Suprapubic skin (tissue), 4 donors: ENCODE measurements at regions not wholly inside any gene's neighbourhood (a gene's known extent, or its start where the extent isn't known, plus 50 kb on each side); places are given as distances from the start of the nearest gene placed in this dataset.

Experiments used
- DNase-seq, 2 donors: peaks; one replicate each; pipeline ENCODE4 v3.0.0-alpha.2; 2019; ENCODE audit warnings: low spot score in 2 of 2
- H3K27ac ChIP-seq: fragments of 200-600 bp; sonication (generic); one replicate; pipeline ENCODE4 v1.5.1; 2019
- H3K27me3 ChIP-seq: fragments of 200-600 bp; sonication (generic); one replicate; pipeline ENCODE4 v1.5.1; 2019
- H3K36me3 ChIP-seq: fragments of 200-600 bp; sonication (generic); one replicate; pipeline ENCODE4 v1.5.1; 2019
- H3K4me1 ChIP-seq: fragments of 200-600 bp; sonication (generic); one replicate; pipeline ENCODE4 v1.5.1; 2019
- H3K4me3 ChIP-seq: fragments of 200-600 bp; sonication (generic); one replicate; pipeline ENCODE4 v1.5.1; 2019; ENCODE audit warnings: mild to moderate bottlenecking
- H3K9me3 ChIP-seq: fragments of 200-600 bp; sonication (generic); one replicate; pipeline ENCODE4 v1.5.1; 2019
- EP300 ChIP-seq: sonication (generic); formaldehyde crosslinking; IDR thresholded peaks from one replicate; pipeline ENCODE4 v1.6.1; 2017; ENCODE audit warnings: antibody characterized with exemption
- POLR2A ChIP-seq, 2 donors: fragments of 450-650 bp; IDR thresholded peaks; one replicate each; pipeline ENCODE4 v1.6.1; 2017; ENCODE audit warnings: antibody characterized with exemption in 2 of 2, mild to moderate bottlenecking in 2 of 2, moderate library complexity in 2 of 2
- POLR2AphosphoS5 ChIP-seq, 3 donors: sonication (generic); formaldehyde crosslinking; IDR thresholded peaks; one replicate each; pipeline ENCODE4 v1.6.1; 2017; ENCODE audit warnings: antibody characterized with exemption in 3 of 3
- WGBS: methylation state at CpG from one replicate; pipeline ENCODE4 v1.1.5; 2018; 5-methylcytosine and 5-hydroxymethylcytosine counted together
- TF ChIP-seq, protein P1 (sequence below), 2 donors: fragments of 200-600 bp in 1 of 2; fragments of 450-650 bp in 1 of 2; sonication (generic) in 1 of 2; IDR thresholded peaks; one replicate each; pipeline ENCODE4 v1.5.1; 2016 to 2019; ENCODE audit warnings: antibody characterized with exemption in 2 of 2, mild to moderate bottlenecking in 1 of 2, moderate library complexity in 1 of 2

DNA sequence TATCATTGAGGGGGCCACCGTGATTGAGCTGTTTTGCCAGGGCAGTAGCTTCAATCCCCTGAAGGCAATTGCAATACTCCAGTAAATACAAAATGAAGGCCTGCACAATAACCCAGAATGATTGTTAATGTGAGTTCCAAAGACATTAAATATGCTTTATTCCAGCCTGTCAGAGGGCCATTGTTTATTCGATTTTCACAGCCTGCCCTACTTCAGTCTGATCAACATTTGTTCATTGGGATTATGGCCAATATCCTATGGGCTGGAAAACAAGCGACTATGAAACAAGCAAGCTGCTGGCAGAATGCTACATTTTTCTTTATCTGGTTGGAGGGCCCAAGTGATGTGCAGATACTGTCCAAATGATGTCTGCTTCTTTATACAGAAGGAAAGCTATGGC is 543.1 kb downstream of the TLE1 start:
- DNase-seq: no peak
- TF ChIP-seq EP300 (no peak), POLR2A (IDR thresholded peaks at IDR 0.05) (no peak), POLR2AphosphoS5 (IDR thresholded peaks at IDR 0.05) (no peak)
- TF ChIP-seq, protein P1, sequence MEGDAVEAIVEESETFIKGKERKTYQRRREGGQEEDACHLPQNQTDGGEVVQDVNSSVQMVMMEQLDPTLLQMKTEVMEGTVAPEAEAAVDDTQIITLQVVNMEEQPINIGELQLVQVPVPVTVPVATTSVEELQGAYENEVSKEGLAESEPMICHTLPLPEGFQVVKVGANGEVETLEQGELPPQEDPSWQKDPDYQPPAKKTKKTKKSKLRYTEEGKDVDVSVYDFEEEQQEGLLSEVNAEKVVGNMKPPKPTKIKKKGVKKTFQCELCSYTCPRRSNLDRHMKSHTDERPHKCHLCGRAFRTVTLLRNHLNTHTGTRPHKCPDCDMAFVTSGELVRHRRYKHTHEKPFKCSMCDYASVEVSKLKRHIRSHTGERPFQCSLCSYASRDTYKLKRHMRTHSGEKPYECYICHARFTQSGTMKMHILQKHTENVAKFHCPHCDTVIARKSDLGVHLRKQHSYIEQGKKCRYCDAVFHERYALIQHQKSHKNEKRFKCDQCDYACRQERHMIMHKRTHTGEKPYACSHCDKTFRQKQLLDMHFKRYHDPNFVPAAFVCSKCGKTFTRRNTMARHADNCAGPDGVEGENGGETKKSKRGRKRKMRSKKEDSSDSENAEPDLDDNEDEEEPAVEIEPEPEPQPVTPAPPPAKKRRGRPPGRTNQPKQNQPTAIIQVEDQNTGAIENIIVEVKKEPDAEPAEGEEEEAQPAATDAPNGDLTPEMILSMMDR (IDR thresholded peaks at IDR 0.05): no peak

DNA sequence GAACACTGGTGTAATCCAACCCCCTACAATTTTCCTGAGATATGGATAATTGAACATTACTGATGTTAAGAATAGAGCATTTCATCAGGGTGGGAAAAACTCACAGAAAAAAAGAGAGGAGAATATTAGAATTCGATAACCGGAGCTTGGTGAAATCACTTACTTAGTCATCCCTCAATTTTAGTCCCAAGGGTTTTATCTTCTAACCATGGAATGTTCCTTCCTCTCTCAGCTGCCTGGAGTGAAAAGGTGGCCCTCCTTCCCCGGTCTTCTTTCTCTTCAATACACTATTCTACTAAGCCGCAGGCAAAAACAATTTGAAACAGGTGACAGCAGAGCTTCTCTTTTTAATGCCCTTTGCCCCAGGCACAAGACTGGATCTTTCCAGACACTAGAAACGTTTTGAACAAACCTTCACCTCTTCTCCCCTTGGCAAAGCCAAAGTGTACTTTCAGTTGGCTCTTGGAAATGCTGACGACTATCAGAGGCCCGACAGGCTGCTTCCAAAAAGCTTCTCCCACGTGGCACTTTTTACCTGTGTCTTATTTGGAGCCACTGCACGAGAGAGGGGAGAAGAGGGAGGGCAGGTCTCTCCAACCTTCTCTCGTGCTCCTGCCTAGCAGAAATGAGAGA is 543.9 kb downstream of the TLE1 start:
- Histone ChIP-seq H3K4me1 (no peaks in the 10 kb centered on the region), H3K36me3 (no peaks in the 10 kb centered on the region), H3K27me3 (no peaks in the 10 kb centered on the region), H3K9me3 (no peaks in the 10 kb centered on the region), H3K4me3 (no peak overlapping the region), H3K27ac (no peak overlapping the region)
- WGBS: 69% methylated on average over 10 of the region's 10 CpGs
- DNase-seq: no peak
- no peak for TF ChIP-seq POLR2A (IDR thresholded peaks at IDR 0.05)
- no peak for TF ChIP-seq POLR2AphosphoS5 (IDR thresholded peaks at IDR 0.05)

More for the DNA sequence above, 543.1 kb downstream of the TLE1 start:
- no peak overlapping the region for H3K27ac ChIP-seq
- WGBS: 38% methylated on average over 3 of the region's 3 CpGs
- H3K36me3 ChIP-seq: no peaks in the 10 kb centered on the region
- H3K27me3 ChIP-seq: no peaks in the 10 kb centered on the region
- H3K4me3 ChIP-seq: no peak overlapping the region
- H3K9me3 ChIP-seq: no peaks in the 10 kb centered on the region
- no peaks in the 10 kb centered on the region for H3K4me1 ChIP-seq

DNA sequence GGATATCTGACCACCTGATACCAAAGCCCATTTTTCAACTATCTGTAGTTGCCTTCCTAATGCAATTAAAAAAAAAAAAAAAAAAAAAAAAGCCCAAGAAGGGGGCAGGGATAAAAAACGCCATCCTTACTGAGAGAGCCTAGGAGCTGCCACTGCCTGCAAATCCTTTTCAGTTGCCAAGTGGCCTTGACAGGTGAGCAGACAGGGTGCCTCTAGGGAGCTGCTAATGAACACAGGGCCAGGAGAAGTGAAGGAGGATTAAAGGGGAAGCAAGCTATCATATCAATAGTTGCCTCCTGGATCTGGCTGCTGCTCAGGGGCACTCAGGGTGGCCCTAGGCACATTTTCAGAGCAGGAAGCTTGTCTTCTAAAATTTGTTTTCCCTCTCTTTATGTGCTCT is 547.4 kb downstream of the TLE1 start:
- no peak overlapping the region for H3K4me3 ChIP-seq

DNA sequence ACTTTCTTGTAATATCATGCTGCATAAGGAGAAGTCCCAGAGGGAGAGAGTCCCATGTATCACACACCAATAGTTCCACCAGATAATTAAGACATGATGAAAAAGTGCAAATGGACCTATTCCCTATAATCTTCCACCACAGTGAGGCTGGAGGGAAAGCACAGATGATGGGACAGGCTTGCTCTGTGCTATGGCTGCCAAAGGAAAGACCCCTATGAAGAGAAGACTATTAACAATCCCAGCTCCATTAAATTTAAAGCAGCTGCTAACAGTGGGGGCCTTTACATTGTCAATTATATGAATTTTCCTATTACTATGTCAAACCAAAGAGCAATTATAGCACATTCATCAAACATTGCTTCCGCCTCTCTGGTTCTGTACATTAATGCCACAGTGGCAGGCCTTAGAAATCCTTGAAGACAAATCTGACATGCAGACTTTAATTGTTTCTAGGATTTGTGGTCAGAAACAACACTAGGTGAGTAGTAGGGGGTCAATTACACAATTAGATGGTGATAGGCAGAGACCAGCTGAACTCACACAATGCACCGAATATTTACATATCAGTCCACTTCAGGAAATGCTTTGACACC is 551.3 kb downstream of the TLE1 start:
- no peaks in the 10 kb centered on the region for H3K27me3 ChIP-seq
- TF ChIP-seq POLR2A (IDR thresholded peaks at IDR 0.05) (no peak), EP300 (no peak), POLR2AphosphoS5 (IDR thresholded peaks at IDR 0.05) (no peak)
- TF ChIP-seq, protein P1 (IDR thresholded peaks at IDR 0.05): no peak
- no peak for DNase-seq
- WGBS: 94% methylated on average over 2 of the region's 2 CpGs
- H3K27ac ChIP-seq: no peak overlapping the region
- H3K4me1 ChIP-seq: no peaks in the 10 kb centered on the region
- no peaks in the 10 kb centered on the region for H3K9me3 ChIP-seq
- H3K36me3 ChIP-seq: no peaks in the 10 kb centered on the region
- no peak overlapping the region for H3K4me3 ChIP-seq

More for the DNA sequence above, 547.4 kb downstream of the TLE1 start:
- no peak overlapping the region for H3K27ac ChIP-seq
- WGBS: 70% methylated on average over 1 of the region's 1 CpG
- TF ChIP-seq, protein P1 (IDR thresholded peaks at IDR 0.05): no peak
- TF ChIP-seq POLR2A (IDR thresholded peaks at IDR 0.05): no peak
- TF ChIP-seq POLR2AphosphoS5 (IDR thresholded peaks at IDR 0.05): no peak
- TF ChIP-seq EP300: no peak
- H3K9me3 ChIP-seq: no peaks in the 10 kb centered on the region
- H3K36me3 ChIP-seq: no peaks in the 10 kb centered on the region
- no peak for DNase-seq
- H3K4me1 ChIP-seq: no peaks in the 10 kb centered on the region
- no peaks in the 10 kb centered on the region for H3K27me3 ChIP-seq

DNA sequence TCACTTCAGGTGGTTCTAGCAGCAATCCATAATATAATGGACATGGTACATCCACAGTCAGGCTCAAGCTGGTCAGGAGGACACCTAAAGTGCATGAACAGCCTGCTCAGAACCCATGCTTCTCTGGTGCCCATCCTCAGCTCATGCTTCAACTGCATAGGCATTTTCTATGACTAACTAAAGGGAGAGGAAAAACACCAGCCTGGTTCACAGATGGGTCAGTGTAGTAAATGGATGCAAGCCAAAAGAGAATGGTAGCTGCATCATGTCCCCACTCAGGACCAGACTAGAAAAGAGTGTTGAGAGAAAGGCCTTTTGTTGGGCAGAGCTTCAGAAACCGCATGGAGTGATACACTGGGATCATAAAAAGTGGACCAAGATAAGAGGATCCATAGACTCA is 556.6 kb downstream of the TLE1 start:
- Histone ChIP-seq H3K4me3 (no peak overlapping the region), H3K36me3 (no peaks in the 10 kb centered on the region)
- WGBS: 92% methylated on average over 1 of the region's 1 CpG

More for the DNA sequence above, 556.6 kb downstream of the TLE1 start:
- Histone ChIP-seq H3K27ac (no peak overlapping the region), H3K27me3 (no peaks in the 10 kb centered on the region), H3K9me3 (no peaks in the 10 kb centered on the region), H3K4me1 (no peaks in the 10 kb centered on the region)
- DNase-seq: no peak
- TF ChIP-seq, protein P1 (IDR thresholded peaks at IDR 0.05): no peak
- TF ChIP-seq EP300 (no peak), POLR2AphosphoS5 (IDR thresholded peaks at IDR 0.05) (no peak), POLR2A (IDR thresholded peaks at IDR 0.05) (no peak)
